SK-N-MC (cell line): ENCODE measurements at regions not wholly inside any gene's neighbourhood (a gene's known extent, or its start where the extent isn't known, plus 50 kb on each side); places are given as distances from the start of the nearest gene placed in this dataset.
A peak's percentile ranks its signal among the peaks of the same experiment; 100 is the strongest.
"Not testable (repeated sequence)": the region's sequence is repeated elsewhere in the genome, so short reads cannot be mapped to it uniquely, and the experiment has no call there.

Source experiments
- DNase-seq: peaks from one replicate; pipeline ENCODE4 v3.0.0-alpha.2; 2011; ENCODE audit warnings: low read depth, low spot score
- H3K27ac ChIP-seq: fragments of 200-600 bp; sonication (generic); 2 replicates; pipeline ENCODE4 v1.5.1; 2016; ENCODE audit warnings: mixed run types
- H3K36me3 ChIP-seq: fragments of 200-600 bp; sonication (generic); 2 replicates; pipeline ENCODE4 v1.6.1; 2017; ENCODE audit warnings: antibody characterized with exemption, low read length, mixed read lengths; ENCODE audit not compliant: insufficient read depth
- H3K4me3 ChIP-seq: fragments of 200-600 bp; sonication (generic); 2 replicates; pipeline ENCODE4 v1.5.1; 2016
- H3K9ac ChIP-seq: fragments of 200-600 bp; sonication (generic); 2 replicates; pipeline ENCODE4 v1.8.0; 2017; ENCODE audit warnings: mixed run types, mixed read lengths; ENCODE audit not compliant: insufficient read length
- H3K9me3 ChIP-seq: fragments of 200-600 bp; sonication (generic); 2 replicates; pipeline ENCODE4 v1.6.1; 2017; ENCODE audit warnings: low read depth, mild to moderate bottlenecking, antibody characterized with exemption, low read length, moderate library complexity, mixed read lengths
- EZH2 ChIP-seq: fragments of 200-600 bp; sonication (generic); IDR thresholded peaks from one replicate; pipeline ENCODE4 v1.6.1; 2017; ENCODE audit warnings: antibody characterized with exemption
- FOXP2 ChIP-seq: optimal IDR thresholded peaks from 2 replicates; pipeline ENCODE3; 2011; ENCODE audit warnings: mild to moderate bottlenecking, moderate library complexity; ENCODE audit not compliant: insufficient read depth; ENCODE audit errors: extremely low read length, control extremely low read depth
- POLR2AphosphoS5 ChIP-seq: IDR thresholded peaks from 2 replicates; pipeline ENCODE4 v1.6.1; 2012; ENCODE audit warnings: mild to moderate bottlenecking, low read depth, low read length, borderline replicate concordance

DNA sequence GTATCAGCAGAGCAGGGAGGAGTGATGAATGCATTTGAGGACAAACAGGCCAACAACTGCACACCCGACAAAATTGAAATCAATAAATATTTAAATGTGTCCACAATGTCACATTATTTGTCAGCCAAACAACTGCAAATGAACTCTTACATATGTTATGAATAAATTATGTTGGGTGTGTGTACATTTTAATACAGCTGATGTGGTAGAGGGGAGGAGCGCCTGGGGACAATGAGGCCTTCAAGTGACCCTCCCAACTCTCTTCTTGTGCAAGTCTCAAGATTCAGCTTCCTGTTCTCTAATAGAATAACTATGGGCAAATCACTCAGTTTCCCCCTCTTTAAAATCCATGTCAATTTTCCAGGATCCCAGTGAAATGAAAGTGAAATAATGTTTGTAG, 303.2 kb downstream of the TSHZ3 start:
- no peaks in the 10 kb centered on the region for H3K9me3 ChIP-seq

DNA sequence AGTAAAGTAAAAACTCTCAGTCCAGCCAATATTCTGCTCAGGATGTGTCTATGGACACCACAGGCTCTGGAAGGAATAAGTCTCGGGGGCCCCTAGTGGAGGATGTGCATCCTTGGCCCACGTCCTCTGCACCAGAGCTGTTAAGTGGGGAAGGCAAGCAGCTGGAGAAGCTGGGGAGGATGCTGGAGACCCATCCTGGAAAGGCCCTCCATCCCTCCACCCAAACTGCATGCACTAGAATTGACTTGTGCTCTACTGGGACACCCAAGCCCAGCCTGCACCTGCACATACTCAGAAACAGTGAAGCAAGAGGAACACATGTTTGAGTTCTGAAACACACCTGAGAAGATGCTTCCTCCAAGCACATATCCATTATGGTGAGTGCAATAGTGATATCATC, 307.8 kb downstream of the TSHZ3 start:
- H3K4me3 ChIP-seq: no peak overlapping the region
- no peaks in the 10 kb centered on the region for H3K36me3 ChIP-seq
- no peaks in the 10 kb centered on the region for H3K9me3 ChIP-seq
- H3K9ac ChIP-seq: no peak overlapping the region
- TF ChIP-seq FOXP2 (no peak), EZH2 (no peak), POLR2AphosphoS5 (no peak)
- no peak overlapping the region for H3K27ac ChIP-seq
- no peak for DNase-seq

More for the DNA sequence above, 303.2 kb downstream of the TSHZ3 start:
- no peak overlapping the region for H3K4me3 ChIP-seq
- no peak overlapping the region for H3K27ac ChIP-seq
- no peak for TF ChIP-seq FOXP2
- no peak for DNase-seq
- no peaks in the 10 kb centered on the region for H3K36me3 ChIP-seq
- H3K9ac ChIP-seq: no peak overlapping the region

- Histone ChIP-seq H3K36me3 (0 out of 2 replicates have a peak, but pooled peaks cover 7% of the 10 kb centered on the region), H3K9me3 (peaks cover 9% of the 10 kb centered on the region; the same call in 1 of the 2 replicates), H3K9ac (no peak overlapping the region), H3K4me3 (no peak overlapping the region), H3K27ac (no peak overlapping the region)
- DNase-seq: no peak
- TF ChIP-seq POLR2AphosphoS5 (no peak), FOXP2 (no peak), EZH2 (no peak)
These were observed 310.1 kb downstream of the TSHZ3 start for GRCh38 chr19:31039151-31039550.

DNA sequence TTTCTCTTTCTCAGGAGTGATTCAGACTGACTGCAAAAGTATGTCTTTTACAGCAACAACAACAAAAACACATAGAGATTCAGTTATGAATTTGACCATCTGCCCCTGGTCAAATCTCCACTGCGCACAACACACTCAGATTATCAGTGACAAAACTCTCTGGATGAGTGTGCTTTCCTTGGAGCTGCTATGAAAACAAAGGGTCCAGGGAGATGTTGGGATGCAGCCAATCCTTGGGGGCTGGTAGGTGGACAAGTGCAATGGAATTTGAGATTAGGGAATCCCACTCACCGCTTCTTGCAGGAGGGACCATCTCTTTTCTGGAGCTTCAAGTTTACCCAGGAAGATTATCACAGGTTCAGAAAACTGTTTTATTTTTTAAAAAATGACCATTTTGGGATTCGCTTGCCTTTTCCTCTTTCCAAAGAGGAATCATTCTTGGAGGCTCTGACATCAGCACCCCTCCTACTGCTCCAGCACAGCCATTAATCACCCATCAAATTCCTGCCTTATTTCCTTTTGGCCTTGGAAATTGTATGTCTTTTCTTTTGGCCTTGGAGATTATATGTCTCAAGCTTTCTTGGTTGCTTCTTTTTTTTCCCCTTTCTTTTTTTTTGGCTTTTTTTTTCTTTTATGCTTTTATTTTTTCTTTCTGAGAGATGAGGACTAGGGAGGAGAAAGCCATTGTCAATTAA, 311.8 kb downstream of the TSHZ3 start:
- DNase-seq: no peak
- TF ChIP-seq POLR2AphosphoS5 (no peak), EZH2 (no peak), FOXP2 (no peak)
- H3K9me3 ChIP-seq: peaks cover 9% of the 10 kb centered on the region; the same call in 1 of the 2 replicates
- no peak overlapping the region for H3K9ac ChIP-seq
- H3K4me3 ChIP-seq: no peak overlapping the region
- no peak overlapping the region for H3K27ac ChIP-seq
- H3K36me3 ChIP-seq: 0 out of 2 replicates have a peak, but pooled peaks cover 7% of the 10 kb centered on the region

GRCh38 chr19:31031455-31031854, 317.8 kb downstream of the TSHZ3 start:
- not testable (repeated sequence) for H3K4me3 ChIP-seq, H3K36me3 ChIP-seq, H3K9ac ChIP-seq, DNase-seq, H3K27ac ChIP-seq, H3K9me3 ChIP-seq

DNA sequence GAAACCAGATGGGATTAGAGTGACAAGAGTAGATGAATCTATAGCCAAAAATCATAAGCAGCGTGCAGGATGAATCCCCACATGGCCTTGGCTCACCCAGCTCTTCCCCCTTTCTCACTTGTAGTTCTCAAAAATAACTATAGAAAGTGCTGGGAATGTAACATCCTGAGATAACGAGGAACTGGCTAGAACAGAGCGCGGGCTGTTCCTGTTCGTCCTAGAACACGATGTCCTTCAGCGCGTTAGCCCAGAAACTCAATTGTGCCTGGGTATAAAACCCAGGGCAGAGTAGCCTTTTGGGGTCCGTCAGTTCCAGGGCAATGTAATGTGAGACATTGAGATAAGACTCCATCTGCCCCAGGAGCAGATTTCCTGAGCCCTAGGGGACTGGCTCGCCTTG, 326.2 kb downstream of the TSHZ3 start:
- no peak for TF ChIP-seq POLR2AphosphoS5
- TF ChIP-seq FOXP2: no peak
- no peak for TF ChIP-seq EZH2
- DNase-seq: no peak
- Histone ChIP-seq H3K9me3 (0 out of 2 replicates have a peak, but pooled peaks cover 2% of the 10 kb centered on the region), H3K27ac (no peak overlapping the region), H3K9ac (no peak overlapping the region), H3K36me3 (no peaks in the 10 kb centered on the region), H3K4me3 (no peak overlapping the region)

DNA sequence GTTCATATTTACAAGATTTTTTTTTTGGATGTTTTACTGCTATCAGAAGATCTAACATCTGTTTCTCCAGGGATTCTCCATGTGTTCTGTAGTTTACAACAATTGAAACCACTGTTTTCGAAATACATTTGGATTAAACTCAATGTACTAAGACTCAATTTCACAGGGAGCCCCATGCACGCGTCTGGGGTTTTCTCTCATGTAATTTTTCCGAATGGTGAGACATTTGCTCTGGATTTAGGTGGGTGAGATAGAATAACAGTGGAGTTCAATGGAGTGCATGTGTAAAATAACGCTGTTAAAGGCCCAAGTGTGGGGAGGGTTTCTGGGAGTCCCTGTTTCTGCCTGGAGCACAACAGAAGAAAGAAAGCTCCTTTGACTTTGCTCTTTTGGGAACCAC, 330.3 kb downstream of the TSHZ3 start:
- no peak for TF ChIP-seq FOXP2
- no peak for TF ChIP-seq POLR2AphosphoS5
- TF ChIP-seq EZH2: no peak
- Histone ChIP-seq H3K9me3 (peaks cover 2% of the 10 kb centered on the region; the same call in 1 of the 2 replicates), H3K9ac (no peak overlapping the region), H3K4me3 (no peak overlapping the region), H3K36me3 (no peaks in the 10 kb centered on the region), H3K27ac (peak overlapping the region; percentile 39; the same call in 1 of the 2 replicates)
- DNase-seq: no peak

DNA sequence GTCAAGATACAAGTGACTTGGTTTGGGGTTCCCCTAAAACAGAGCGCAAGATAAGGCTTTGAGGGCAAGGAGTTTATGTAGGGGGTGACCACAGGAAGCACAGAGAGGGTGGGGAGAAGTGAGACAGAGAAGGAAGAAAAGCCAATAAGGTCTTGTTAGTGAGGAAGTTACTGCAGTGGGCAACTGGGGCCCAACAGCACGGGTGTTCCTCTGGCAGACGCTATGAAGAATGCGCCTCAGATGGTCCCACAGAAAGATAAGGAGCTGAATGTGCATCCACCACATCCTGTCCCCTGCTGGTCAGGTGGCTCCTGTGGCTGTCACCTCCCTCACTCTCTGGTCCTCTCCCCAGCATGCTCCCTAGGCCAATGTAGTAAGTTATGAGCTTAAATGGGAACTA, 333.5 kb downstream of the TSHZ3 start:
- no peak overlapping the region for H3K27ac ChIP-seq
- H3K36me3 ChIP-seq: no peaks in the 10 kb centered on the region
- peaks cover 2% of the 10 kb centered on the region; the same call in 1 of the 2 replicates for H3K9me3 ChIP-seq
- TF ChIP-seq POLR2AphosphoS5 (no peak), FOXP2 (peak; percentile 22)
- no peak for DNase-seq
- H3K9ac ChIP-seq: no peak overlapping the region
- H3K4me3 ChIP-seq: no peak overlapping the region

GRCh38 chr19:31014668-31015067, 334.6 kb downstream of the TSHZ3 start:
- H3K4me3 ChIP-seq: no peak overlapping the region
- H3K9ac ChIP-seq: no peak overlapping the region
- no peak overlapping the region for H3K27ac ChIP-seq
- DNase-seq: no peak
- H3K36me3 ChIP-seq: no peaks in the 10 kb centered on the region
- peaks cover 2% of the 10 kb centered on the region; the same call in 1 of the 2 replicates for H3K9me3 ChIP-seq
- no peak for TF ChIP-seq POLR2AphosphoS5
- TF ChIP-seq EZH2: no peak
- TF ChIP-seq FOXP2: no peak
